Sigmoid colon (tissue), 4 donors: ENCODE measurements at regions not wholly inside any gene's neighbourhood (a gene's known extent, or its start where the extent isn't known, plus 50 kb on each side); places are given as distances from the start of the nearest gene placed in this dataset.

Experiments
- EP300 ChIP-seq, 4 donors: sonication (generic); formaldehyde crosslinking; IDR thresholded peaks; one replicate each; pipeline ENCODE4 v1.6.1; 2017; ENCODE audit warnings: antibody characterized with exemption in 4 of 4
- POLR2A ChIP-seq, 2 donors: fragments of 450-650 bp; IDR thresholded peaks; one replicate each; pipeline ENCODE4 v1.6.1; 2016; ENCODE audit warnings: antibody characterized with exemption in 2 of 2, mild to moderate bottlenecking in 2 of 2, moderate library complexity in 2 of 2
- POLR2AphosphoS5 ChIP-seq, 4 donors: sonication (generic); formaldehyde crosslinking; IDR thresholded peaks; one replicate each; pipeline ENCODE4 v1.6.1; 2017; ENCODE audit warnings: antibody characterized with exemption in 4 of 4
- TF ChIP-seq, protein P1 (sequence below), 4 experiments: fragments of 450-650 bp in 3 of 4; fragments of 200-600 bp in 1 of 4; IDR thresholded peaks; one replicate each; pipeline ENCODE4 v1.5.1; 2016 to 2019; ENCODE audit warnings: antibody characterized with exemption in 4 of 4, mild to moderate bottlenecking in 3 of 4, moderate library complexity in 2 of 4

DNA sequence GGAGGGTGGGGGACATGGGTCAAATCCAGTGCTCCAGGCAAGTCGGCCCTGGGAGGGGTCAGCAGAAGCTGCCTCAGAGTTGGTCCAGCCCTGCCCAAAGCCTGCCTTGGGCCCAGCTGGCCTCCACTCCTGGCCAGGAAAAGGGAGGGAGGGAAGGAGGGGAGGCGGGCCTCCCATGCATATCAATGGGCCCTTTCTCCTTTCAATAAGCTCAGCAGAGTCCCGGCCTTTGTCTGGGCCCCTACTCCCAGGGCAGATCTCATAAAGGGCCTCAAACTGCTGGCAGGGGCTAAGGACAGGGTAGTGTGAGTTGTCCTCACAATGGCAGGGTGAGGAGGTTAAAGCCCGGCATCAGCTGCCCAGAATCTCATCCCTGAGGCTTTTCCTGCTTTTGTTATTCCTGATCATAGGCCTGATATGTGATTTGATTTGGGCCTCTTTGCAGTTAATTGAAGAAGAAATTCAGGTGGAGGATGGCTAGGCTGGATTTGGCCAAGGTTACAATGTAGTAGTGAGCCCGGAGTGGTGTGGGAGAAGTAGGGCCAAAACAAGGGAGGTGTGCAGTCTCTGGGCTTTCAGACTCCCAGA lies 121.1 kb upstream of the ATP6AP2 start:
- TF ChIP-seq, protein P1, sequence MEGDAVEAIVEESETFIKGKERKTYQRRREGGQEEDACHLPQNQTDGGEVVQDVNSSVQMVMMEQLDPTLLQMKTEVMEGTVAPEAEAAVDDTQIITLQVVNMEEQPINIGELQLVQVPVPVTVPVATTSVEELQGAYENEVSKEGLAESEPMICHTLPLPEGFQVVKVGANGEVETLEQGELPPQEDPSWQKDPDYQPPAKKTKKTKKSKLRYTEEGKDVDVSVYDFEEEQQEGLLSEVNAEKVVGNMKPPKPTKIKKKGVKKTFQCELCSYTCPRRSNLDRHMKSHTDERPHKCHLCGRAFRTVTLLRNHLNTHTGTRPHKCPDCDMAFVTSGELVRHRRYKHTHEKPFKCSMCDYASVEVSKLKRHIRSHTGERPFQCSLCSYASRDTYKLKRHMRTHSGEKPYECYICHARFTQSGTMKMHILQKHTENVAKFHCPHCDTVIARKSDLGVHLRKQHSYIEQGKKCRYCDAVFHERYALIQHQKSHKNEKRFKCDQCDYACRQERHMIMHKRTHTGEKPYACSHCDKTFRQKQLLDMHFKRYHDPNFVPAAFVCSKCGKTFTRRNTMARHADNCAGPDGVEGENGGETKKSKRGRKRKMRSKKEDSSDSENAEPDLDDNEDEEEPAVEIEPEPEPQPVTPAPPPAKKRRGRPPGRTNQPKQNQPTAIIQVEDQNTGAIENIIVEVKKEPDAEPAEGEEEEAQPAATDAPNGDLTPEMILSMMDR (IDR thresholded peaks at IDR 0.05): no peak
- TF ChIP-seq POLR2A (IDR thresholded peaks at IDR 0.05) (no peak), POLR2AphosphoS5 (IDR thresholded peaks at IDR 0.05) (no peak), EP300 (IDR thresholded peaks at IDR 0.05) (no peak)
